ENCODE measurements at regions not wholly inside any gene's neighbourhood (a gene's known extent, or its start where the extent isn't known, plus 50 kb on each side); places are given as distances from the start of the nearest gene placed in this dataset.

DNA sequence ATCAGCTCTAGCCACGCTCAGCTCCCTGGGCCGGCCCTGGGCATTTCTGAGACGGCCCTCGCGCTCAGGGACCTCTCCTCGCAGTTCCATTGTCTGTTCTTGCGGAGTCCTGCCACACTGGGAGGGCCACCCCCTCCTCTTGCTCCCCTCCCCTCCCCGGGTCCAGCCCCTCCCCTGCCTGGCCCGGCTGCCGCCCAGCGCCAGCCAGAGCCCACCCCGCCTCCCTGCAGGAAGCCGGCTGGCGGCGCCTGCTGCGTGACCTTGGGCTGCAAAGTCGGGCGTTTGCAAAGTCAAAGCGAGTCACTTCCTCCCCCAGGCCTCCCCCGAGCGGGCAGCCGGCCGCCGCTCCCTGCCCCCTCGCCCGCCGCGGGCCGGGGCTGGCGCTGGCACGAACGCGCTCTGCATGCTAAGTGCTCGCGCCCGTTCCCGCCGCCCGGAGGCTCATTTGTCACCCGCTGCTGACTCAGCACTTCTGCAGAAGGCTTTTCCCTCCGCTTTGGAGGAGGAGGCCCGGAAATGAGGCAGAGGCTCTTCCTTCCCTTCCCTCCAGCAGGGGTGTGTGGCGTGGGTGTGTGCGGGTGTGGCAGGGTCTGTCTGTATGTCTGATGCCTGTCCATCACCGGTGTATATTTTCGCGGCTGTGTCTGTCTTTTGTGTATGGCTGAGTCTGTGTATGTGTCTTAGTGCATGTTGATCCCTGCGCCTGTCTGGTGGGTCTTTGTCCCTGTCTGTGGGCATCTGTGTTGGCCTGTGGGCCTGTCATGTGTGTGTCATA is 72.0 kb downstream of the IRF2BPL start:
- intact Hi-C loops (cut with DNase I) = loop anchor here in 1 of 2 donors (10.0 kb wide), 1 partner anchor 68 kb away; the partner anchor contains the start of gene IRF2BPL
- Histone ChIP-seq H3K27me3 (no peaks in the 10 kb centered on the region), H3K9me3 (no peaks in the 10 kb centered on the region), H3K36me3 (no peaks in the 10 kb centered on the region), H3K27ac (peak overlapping the region; percentile 90 to 93 (median 92)), H3K4me3 (peak overlapping the region; percentile 35 to 57 (median 44)), H3K4me1 (peaks cover 0 to 45% (median 16%) of the 10 kb centered on the region in 4 donors)
- 4% methylated on average over 5 of the region's 48 CpGs for WGBS (ENCODE audit: insufficient coverage, low coverage, low lambda C conversion rate, missing lambda C conversion rate)
- ATAC-seq (peak; percentile 69 to 82 (median 78)), DNase-seq (peak; percentile 93 to 94 (median 94))
- TF ChIP-seq CTCF (IDR thresholded peaks at IDR 0.05) = peak in 2 of 4 donors; percentile 10 to 28
- TF ChIP-seq POLR2A (IDR thresholded peaks at IDR 0.05) = peak; percentile 58

GRCh38 chr14:76955575-76956315 is 72.8 kb downstream of the IRF2BPL start:
- intact Hi-C loops (cut with DNase I) = loop anchor here in 1 of 2 donors (10.0 kb wide), 1 partner anchor 69 kb away; the partner anchor contains the start of gene IRF2BPL
- peak in 1 of 3 donors; percentile 55 for DNase-seq
- H3K36me3 ChIP-seq = no peaks in the 10 kb centered on the region
- H3K4me1 ChIP-seq = peaks cover 0 to 40% (median 16%) of the 10 kb centered on the region in 4 donors
- H3K27me3 ChIP-seq = no peaks in the 10 kb centered on the region
- 8% methylated on average over 6 of the region's 13 CpGs for WGBS (ENCODE audit: insufficient coverage, low coverage, low lambda C conversion rate, missing lambda C conversion rate)
- TF ChIP-seq POLR2A (IDR thresholded peaks at IDR 0.05) = no peak
- TF ChIP-seq CTCF (IDR thresholded peaks at IDR 0.05) = no peak
- peak overlapping the region; percentile 35 to 57 (median 44) for H3K4me3 ChIP-seq
- no peaks in the 10 kb centered on the region for H3K9me3 ChIP-seq
- peak; percentile 19 to 46 (median 26) for ATAC-seq
- H3K27ac ChIP-seq = peak overlapping the region; percentile 90 to 93 (median 92)

DNA sequence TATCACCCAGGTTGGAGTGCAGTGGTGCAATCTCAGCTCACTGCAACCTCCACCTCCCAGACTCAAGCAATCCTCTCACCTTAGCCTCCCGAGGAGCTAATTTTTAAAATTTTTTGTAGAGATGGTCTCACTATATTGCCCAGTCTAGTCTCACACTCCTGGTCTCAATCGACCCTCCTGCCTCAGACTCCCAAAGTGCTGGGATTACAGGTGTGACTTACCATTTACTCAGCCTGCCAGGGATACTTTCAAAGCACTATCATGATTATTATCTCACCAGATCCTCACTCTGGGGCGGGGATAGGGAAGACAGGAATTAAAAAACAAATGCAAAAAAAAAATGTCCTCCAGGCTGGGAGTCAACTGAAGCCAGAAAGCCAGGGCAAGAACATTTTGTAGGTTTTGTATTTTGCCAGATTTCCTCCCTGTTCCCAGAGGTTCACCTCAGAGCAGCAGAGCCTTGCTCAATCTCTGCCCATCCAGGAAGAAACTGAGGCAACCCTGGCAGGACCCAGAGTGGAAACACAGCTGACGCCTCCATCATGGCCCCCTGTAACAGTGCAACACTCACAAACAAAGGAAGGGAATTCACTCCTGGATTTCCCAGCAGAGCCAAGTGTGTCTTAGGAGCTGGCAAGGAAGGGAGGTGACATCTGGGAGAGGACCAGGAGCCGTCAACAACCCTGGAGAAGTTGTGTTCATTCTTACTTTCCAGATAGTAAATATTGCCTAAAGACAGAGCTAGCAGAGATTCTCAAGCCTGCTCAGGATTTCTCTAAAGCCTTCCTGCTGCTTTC is 73.9 kb downstream of the IRF2BPL start:
- WGBS (ENCODE audit: insufficient coverage, low coverage, low lambda C conversion rate, missing lambda C conversion rate) = 74% methylated on average over 4 of the region's 5 CpGs

More for the DNA sequence above, 73.9 kb downstream of the IRF2BPL start:
- ATAC-seq = no peak
- H3K9me3 ChIP-seq = no peaks in the 10 kb centered on the region
- no peaks in the 10 kb centered on the region for H3K27me3 ChIP-seq
- DNase-seq = no peak
- TF ChIP-seq CTCF (IDR thresholded peaks at IDR 0.05) (no peak), POLR2A (IDR thresholded peaks at IDR 0.05) (no peak)
- H3K36me3 ChIP-seq = no peaks in the 10 kb centered on the region
- H3K27ac ChIP-seq = peak overlapping the region; percentile 90 to 95 (median 92)
- H3K4me3 ChIP-seq = no peak overlapping the region
- intact Hi-C loops (cut with DNase I) = loop anchor here in 1 of 2 donors (10.0 kb wide), 1 partner anchor 70 kb away; the partner anchor contains the start of gene IRF2BPL
- peaks cover 0 to 40% (median 16%) of the 10 kb centered on the region in 4 donors for H3K4me1 ChIP-seq

All from right lobe of liver (tissue), 6 donors.